Putamen (tissue), 1 donor: ENCODE measurements at regions not wholly inside any gene's neighbourhood (a gene's known extent, or its start where the extent isn't known, plus 50 kb on each side); places are given as distances from the start of the nearest gene placed in this dataset.
"Not testable (repeated sequence)": the region's sequence is repeated elsewhere in the genome, so short reads cannot be mapped to it uniquely, and the experiment has no call there.

Experiments
- DNase-seq: peaks from one replicate; pipeline ENCODE4 v3.0.0-alpha.2; 2016; ENCODE audit warnings: low spot score

GRCh38 chr5:136924490-136924889, 559.1 kb upstream of the TRPC7 start:
- no peak for DNase-seq

GRCh38 chr5:136910625-136911024, 545.3 kb upstream of the TRPC7 start:
- DNase-seq: no peak

- DNase-seq: no peak
Measured at GRCh38 chr5:136909906-136910305, 544.6 kb upstream of the TRPC7 start.

GRCh38 chr5:136907371-136907770, 542.0 kb upstream of the TRPC7 start:
- no peak for DNase-seq

- no peak for DNase-seq
Measured at GRCh38 chr5:136906545-136906944, 541.2 kb upstream of the TRPC7 start.

- no peak for DNase-seq
Measured at GRCh38 chr5:136905571-136905970, 540.2 kb upstream of the TRPC7 start.

GRCh38 chr5:136894070-136894469, 528.7 kb upstream of the TRPC7 start:
- no peak for DNase-seq

- no peak for DNase-seq
Measured at GRCh38 chr5:136892000-136892399, 526.7 kb upstream of the TRPC7 start.

- DNase-seq: no peak
Measured at GRCh38 chr5:136891175-136891972, 526.0 kb upstream of the TRPC7 start.

GRCh38 chr5:136890431-136891148, 525.2 kb upstream of the TRPC7 start:
- DNase-seq: no peak

- no peak for DNase-seq
Measured at GRCh38 chr5:136886608-136887007, 521.3 kb upstream of the TRPC7 start.

GRCh38 chr5:136864960-136865359, 499.6 kb upstream of the TRPC7 start:
- no peak for DNase-seq

GRCh38 chr5:136856648-136857047, 491.3 kb upstream of the TRPC7 start:
- no peak for DNase-seq

GRCh38 chr5:136853971-136854370, 488.6 kb upstream of the TRPC7 start:
- no peak for DNase-seq

GRCh38 chr5:136840601-136841000, 475.3 kb upstream of the TRPC7 start:
- DNase-seq: no peak

GRCh38 chr5:136836093-136836492, 470.7 kb upstream of the TRPC7 start:
- no peak for DNase-seq

GRCh38 chr5:136820848-136821247, 455.5 kb upstream of the TRPC7 start:
- DNase-seq: no peak

GRCh38 chr5:136819526-136820302, 454.4 kb upstream of the TRPC7 start:
- no peak for DNase-seq

- no peak for DNase-seq
Measured at GRCh38 chr5:136816327-136816726, 451.0 kb upstream of the TRPC7 start.

- DNase-seq: no peak
Measured at GRCh38 chr5:136814619-136815378, 449.5 kb upstream of the TRPC7 start.

- DNase-seq: not testable (repeated sequence)
Measured at GRCh38 chr5:136812270-136812669, 446.9 kb upstream of the TRPC7 start.

GRCh38 chr5:136811551-136811950, 446.2 kb upstream of the TRPC7 start:
- DNase-seq: peak; percentile 37
